ENCODE measurements at regions not wholly inside any gene's neighbourhood (a gene's known extent, or its start where the extent isn't known, plus 50 kb on each side); places are given as distances from the start of the nearest gene placed in this dataset.

GRCh38 chr6:145374570-145374969 is 360.8 kb downstream of the EPM2A start:
- no peaks in the 10 kb centered on the region; the same call in 1 of the 2 replicates for H3K9me3 ChIP-seq (ENCODE audit: insufficient read depth, low read length)
- H3K4me1 ChIP-seq (ENCODE audit: insufficient read depth, insufficient read length): no peaks in the 10 kb centered on the region
- H3K9ac ChIP-seq (ENCODE audit: insufficient read length, low read depth): no peak overlapping the region
- no peak for TF ChIP-seq SUZ12 (IDR thresholded peaks at IDR 0.05; ENCODE audit: extremely low read depth, insufficient read depth, insufficient read length)
- no peaks in the 10 kb centered on the region for H3K36me3 ChIP-seq (ENCODE audit: insufficient read depth, insufficient read length, low read length)
- no peak overlapping the region for H3K4me3 ChIP-seq (ENCODE audit: insufficient read length, low read depth)
- DNase-seq (ENCODE audit: low read depth, low spot score): no peak
- no peaks in the 10 kb centered on the region for H3K27me3 ChIP-seq (ENCODE audit: insufficient read depth, insufficient read length)

- no peaks in the 10 kb centered on the region for H3K4me1 ChIP-seq (ENCODE audit: insufficient read depth, insufficient read length)
- DNase-seq (ENCODE audit: low read depth, low spot score): no peak
- no peak for TF ChIP-seq SUZ12 (IDR thresholded peaks at IDR 0.05; ENCODE audit: extremely low read depth, insufficient read depth, insufficient read length)
- no peak for TF ChIP-seq YY1 (IDR thresholded peaks at IDR 0.05; ENCODE audit: insufficient read depth, insufficient read length)
- TF ChIP-seq ZNF274 (IDR thresholded peaks at IDR 0.05; ENCODE audit: low read depth, low read length): no peak
Measured at GRCh38 chr6:145375502-145375901, 359.8 kb downstream of the EPM2A start.

DNA sequence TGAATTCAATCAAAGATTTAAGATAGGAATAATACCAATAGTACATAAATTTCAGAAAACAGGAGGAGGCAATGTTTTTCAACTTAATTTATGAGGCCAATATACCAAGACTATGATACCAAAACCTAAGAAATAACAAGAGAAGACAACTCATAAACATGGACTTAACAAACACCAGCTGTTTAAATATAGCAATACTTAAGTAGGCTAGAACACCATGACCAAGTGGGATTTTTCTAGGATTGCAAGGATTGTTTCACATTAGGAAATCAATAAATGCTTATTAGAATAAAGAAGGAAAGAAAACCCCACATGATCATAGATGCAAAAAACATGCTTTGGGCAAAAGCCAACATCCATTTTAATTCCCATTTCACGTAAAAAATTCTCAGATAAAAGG is 355.1 kb downstream of the EPM2A start:
- Histone ChIP-seq H3K36me3 (ENCODE audit: insufficient read depth, insufficient read length, low read length) (no peaks in the 10 kb centered on the region), H3K4me1 (ENCODE audit: insufficient read depth, insufficient read length) (no peaks in the 10 kb centered on the region), H3K9ac (ENCODE audit: insufficient read length, low read depth) (no peak overlapping the region), H3K27me3 (ENCODE audit: insufficient read depth, insufficient read length) (no peaks in the 10 kb centered on the region), H3K9me3 (ENCODE audit: insufficient read depth, low read length) (no peaks in the 10 kb centered on the region; the same call in 1 of the 2 replicates), H3K4me3 (ENCODE audit: insufficient read length, low read depth) (no peak overlapping the region)
- DNase-seq (ENCODE audit: low read depth, low spot score): no peak
- TF ChIP-seq SUZ12 (IDR thresholded peaks at IDR 0.05; ENCODE audit: extremely low read depth, insufficient read depth, insufficient read length) (no peak), ZNF274 (IDR thresholded peaks at IDR 0.05; ENCODE audit: low read depth, low read length) (no peak), YY1 (IDR thresholded peaks at IDR 0.05; ENCODE audit: insufficient read depth, insufficient read length) (no peak)

More at GRCh38 chr6:145375502-145375901, 359.8 kb downstream of the EPM2A start:
- no peaks in the 10 kb centered on the region; the same call in 1 of the 2 replicates for H3K9me3 ChIP-seq (ENCODE audit: insufficient read depth, low read length)
- no peak overlapping the region for H3K9ac ChIP-seq (ENCODE audit: insufficient read length, low read depth)
- H3K4me3 ChIP-seq (ENCODE audit: insufficient read length, low read depth): no peak overlapping the region
- H3K27me3 ChIP-seq (ENCODE audit: insufficient read depth, insufficient read length): no peaks in the 10 kb centered on the region
- H3K36me3 ChIP-seq (ENCODE audit: insufficient read depth, insufficient read length, low read length): no peaks in the 10 kb centered on the region

GRCh38 chr6:145381941-145382340 is 353.4 kb downstream of the EPM2A start:
- Histone ChIP-seq H3K27me3 (ENCODE audit: insufficient read depth, insufficient read length) (no peaks in the 10 kb centered on the region), H3K4me3 (ENCODE audit: insufficient read length, low read depth) (no peak overlapping the region), H3K36me3 (ENCODE audit: insufficient read depth, insufficient read length, low read length) (no peaks in the 10 kb centered on the region), H3K9me3 (ENCODE audit: insufficient read depth, low read length) (no peaks in the 10 kb centered on the region; the same call in 1 of the 2 replicates), H3K4me1 (ENCODE audit: insufficient read depth, insufficient read length) (no peaks in the 10 kb centered on the region), H3K9ac (ENCODE audit: insufficient read length, low read depth) (no peak overlapping the region)
- DNase-seq (ENCODE audit: low read depth, low spot score): no peak
- TF ChIP-seq YY1 (IDR thresholded peaks at IDR 0.05; ENCODE audit: insufficient read depth, insufficient read length) (no peak), ZNF274 (IDR thresholded peaks at IDR 0.05; ENCODE audit: low read depth, low read length) (no peak), SUZ12 (IDR thresholded peaks at IDR 0.05; ENCODE audit: extremely low read depth, insufficient read depth, insufficient read length) (no peak)

DNA sequence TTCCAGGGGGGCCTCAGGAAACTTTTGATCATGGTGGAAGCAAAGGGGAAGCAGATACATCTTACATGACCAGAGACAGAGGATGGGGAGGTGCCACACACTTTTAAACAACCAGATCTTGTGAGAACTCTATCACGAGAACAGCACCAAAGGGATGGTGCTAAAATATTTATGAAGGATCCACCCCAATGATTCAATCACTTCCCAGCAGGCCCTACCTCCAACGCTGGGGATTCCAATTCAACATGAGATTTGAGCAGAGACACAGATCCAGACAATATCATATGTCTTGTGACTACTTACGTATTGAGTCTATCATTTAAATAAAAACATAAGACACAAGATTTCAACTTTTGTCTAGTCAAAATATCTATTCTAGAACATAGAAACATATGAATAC is 351.9 kb downstream of the EPM2A start:
- Histone ChIP-seq H3K4me3 (ENCODE audit: insufficient read length, low read depth) (no peak overlapping the region), H3K36me3 (ENCODE audit: insufficient read depth, insufficient read length, low read length) (no peaks in the 10 kb centered on the region), H3K9ac (ENCODE audit: insufficient read length, low read depth) (no peak overlapping the region), H3K9me3 (ENCODE audit: insufficient read depth, low read length) (no peaks in the 10 kb centered on the region), H3K27me3 (ENCODE audit: insufficient read depth, insufficient read length) (no peaks in the 10 kb centered on the region), H3K4me1 (ENCODE audit: insufficient read depth, insufficient read length) (no peaks in the 10 kb centered on the region)
- no peak for DNase-seq (ENCODE audit: low read depth, low spot score)
- no peak for TF ChIP-seq YY1 (IDR thresholded peaks at IDR 0.05; ENCODE audit: insufficient read depth, insufficient read length)
- TF ChIP-seq ZNF274 (IDR thresholded peaks at IDR 0.05; ENCODE audit: low read depth, low read length): no peak
- TF ChIP-seq SUZ12 (IDR thresholded peaks at IDR 0.05; ENCODE audit: extremely low read depth, insufficient read depth, insufficient read length): no peak

DNA sequence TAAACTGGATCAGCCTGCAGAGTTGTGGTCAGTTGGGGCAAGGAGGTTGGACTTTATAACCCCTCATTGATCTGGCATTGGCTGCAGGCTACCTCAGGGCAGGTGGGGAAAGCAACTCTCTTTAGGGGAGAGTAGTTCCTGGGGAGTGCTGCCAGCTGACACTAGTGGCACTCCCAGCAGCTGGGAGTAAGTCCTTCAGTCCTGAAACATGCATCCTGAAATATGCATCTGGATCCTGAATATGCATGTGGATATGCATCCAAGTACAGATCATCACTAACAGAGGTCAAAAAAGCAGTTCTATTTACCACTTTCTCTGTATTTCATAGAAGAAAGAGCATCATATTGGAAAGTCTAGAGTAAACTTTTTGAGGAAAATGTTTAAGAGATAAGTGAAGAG is 350.8 kb downstream of the EPM2A start:
- Histone ChIP-seq H3K4me3 (ENCODE audit: insufficient read length, low read depth) (no peak overlapping the region), H3K9me3 (ENCODE audit: insufficient read depth, low read length) (no peaks in the 10 kb centered on the region), H3K27me3 (ENCODE audit: insufficient read depth, insufficient read length) (no peaks in the 10 kb centered on the region), H3K4me1 (ENCODE audit: insufficient read depth, insufficient read length) (no peaks in the 10 kb centered on the region), H3K9ac (ENCODE audit: insufficient read length, low read depth) (no peak overlapping the region), H3K36me3 (ENCODE audit: insufficient read depth, insufficient read length, low read length) (no peaks in the 10 kb centered on the region)
- DNase-seq (ENCODE audit: low read depth, low spot score): no peak
- TF ChIP-seq SUZ12 (IDR thresholded peaks at IDR 0.05; ENCODE audit: extremely low read depth, insufficient read depth, insufficient read length) (no peak), ZNF274 (IDR thresholded peaks at IDR 0.05; ENCODE audit: low read depth, low read length) (no peak), YY1 (IDR thresholded peaks at IDR 0.05; ENCODE audit: insufficient read depth, insufficient read length) (no peak)

DNA sequence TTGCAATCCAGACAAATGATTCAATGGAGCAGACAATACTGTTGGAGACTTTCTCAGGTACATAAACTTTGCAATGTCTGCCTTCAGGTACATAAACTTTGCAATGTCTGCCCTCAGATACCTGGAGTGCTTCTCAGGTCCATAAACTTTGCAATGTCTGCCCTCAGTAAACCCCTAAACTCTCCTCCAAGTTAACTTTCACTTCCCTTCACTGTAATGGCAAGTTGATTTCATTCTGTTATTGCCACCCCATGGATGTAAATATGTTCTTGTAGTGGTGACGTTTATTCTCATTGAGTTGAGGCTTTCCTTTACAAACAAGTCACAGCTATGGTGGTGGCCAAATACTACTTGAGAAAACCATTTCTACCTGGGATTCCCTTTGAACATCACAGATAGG is 338.8 kb downstream of the EPM2A start:
- Histone ChIP-seq H3K4me3 (ENCODE audit: insufficient read length, low read depth) (no peak overlapping the region), H3K9me3 (ENCODE audit: insufficient read depth, low read length) (no peaks in the 10 kb centered on the region), H3K36me3 (ENCODE audit: insufficient read depth, insufficient read length, low read length) (no peaks in the 10 kb centered on the region), H3K9ac (ENCODE audit: insufficient read length, low read depth) (no peak overlapping the region), H3K4me1 (ENCODE audit: insufficient read depth, insufficient read length) (no peaks in the 10 kb centered on the region), H3K27me3 (ENCODE audit: insufficient read depth, insufficient read length) (no peaks in the 10 kb centered on the region)
- TF ChIP-seq YY1 (IDR thresholded peaks at IDR 0.05; ENCODE audit: insufficient read depth, insufficient read length) (no peak), ZNF274 (IDR thresholded peaks at IDR 0.05; ENCODE audit: low read depth, low read length) (no peak), SUZ12 (IDR thresholded peaks at IDR 0.05; ENCODE audit: extremely low read depth, insufficient read depth, insufficient read length) (no peak)
- no peak for DNase-seq (ENCODE audit: low read depth, low spot score)

GRCh38 chr6:145400508-145400907 is 334.8 kb downstream of the EPM2A start:
- TF ChIP-seq SUZ12 (IDR thresholded peaks at IDR 0.05; ENCODE audit: extremely low read depth, insufficient read depth, insufficient read length): no peak
- TF ChIP-seq YY1 (IDR thresholded peaks at IDR 0.05; ENCODE audit: insufficient read depth, insufficient read length): no peak
- no peak for TF ChIP-seq ZNF274 (IDR thresholded peaks at IDR 0.05; ENCODE audit: low read depth, low read length)

More at GRCh38 chr6:145400508-145400907, 334.8 kb downstream of the EPM2A start:
- Histone ChIP-seq H3K9me3 (ENCODE audit: insufficient read depth, low read length) (no peaks in the 10 kb centered on the region), H3K4me1 (ENCODE audit: insufficient read depth, insufficient read length) (no peaks in the 10 kb centered on the region), H3K36me3 (ENCODE audit: insufficient read depth, insufficient read length, low read length) (no peaks in the 10 kb centered on the region), H3K27me3 (ENCODE audit: insufficient read depth, insufficient read length) (no peaks in the 10 kb centered on the region), H3K9ac (ENCODE audit: insufficient read length, low read depth) (no peak overlapping the region), H3K4me3 (ENCODE audit: insufficient read length, low read depth) (no peak overlapping the region)
- no peak for DNase-seq (ENCODE audit: low read depth, low spot score)

All from NT2/D1 (cell line).